Retinal pigment epithelial cell (primary cell): ENCODE measurements at regions not wholly inside any gene's neighbourhood (a gene's known extent, or its start where the extent isn't known, plus 50 kb on each side); places are given as distances from the start of the nearest gene placed in this dataset.

ENCODE experiments used
- DNase-seq: peaks from one replicate; pipeline ENCODE4 v3.0.0-alpha.2; 2010; ENCODE audit warnings: low read depth
- H3K4me3 ChIP-seq: 2 replicates; pipeline ENCODE4 v1.5.1; 2011; ENCODE audit warnings: mild to moderate bottlenecking, low read length, control low read depth, moderate library complexity
- TF ChIP-seq, protein P1 (sequence below): conservative IDR thresholded peaks from 2 replicates; pipeline ENCODE4 v1.5.1; 2011; ENCODE audit warnings: low read depth, low read length, control low read depth, inconsistent platforms

- TF ChIP-seq, protein P1, sequence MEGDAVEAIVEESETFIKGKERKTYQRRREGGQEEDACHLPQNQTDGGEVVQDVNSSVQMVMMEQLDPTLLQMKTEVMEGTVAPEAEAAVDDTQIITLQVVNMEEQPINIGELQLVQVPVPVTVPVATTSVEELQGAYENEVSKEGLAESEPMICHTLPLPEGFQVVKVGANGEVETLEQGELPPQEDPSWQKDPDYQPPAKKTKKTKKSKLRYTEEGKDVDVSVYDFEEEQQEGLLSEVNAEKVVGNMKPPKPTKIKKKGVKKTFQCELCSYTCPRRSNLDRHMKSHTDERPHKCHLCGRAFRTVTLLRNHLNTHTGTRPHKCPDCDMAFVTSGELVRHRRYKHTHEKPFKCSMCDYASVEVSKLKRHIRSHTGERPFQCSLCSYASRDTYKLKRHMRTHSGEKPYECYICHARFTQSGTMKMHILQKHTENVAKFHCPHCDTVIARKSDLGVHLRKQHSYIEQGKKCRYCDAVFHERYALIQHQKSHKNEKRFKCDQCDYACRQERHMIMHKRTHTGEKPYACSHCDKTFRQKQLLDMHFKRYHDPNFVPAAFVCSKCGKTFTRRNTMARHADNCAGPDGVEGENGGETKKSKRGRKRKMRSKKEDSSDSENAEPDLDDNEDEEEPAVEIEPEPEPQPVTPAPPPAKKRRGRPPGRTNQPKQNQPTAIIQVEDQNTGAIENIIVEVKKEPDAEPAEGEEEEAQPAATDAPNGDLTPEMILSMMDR: no peak
- H3K4me3 ChIP-seq: no peak overlapping the region
- DNase-seq: no peak
These were observed 626.7 kb upstream of the SALL3 start for GRCh38 chr18:78352910-78353309.

- H3K4me3 ChIP-seq: no peak overlapping the region
- DNase-seq: no peak
- TF ChIP-seq, protein P1: no peak
These were observed 617.4 kb upstream of the SALL3 start for GRCh38 chr18:78362198-78362597.

DNA sequence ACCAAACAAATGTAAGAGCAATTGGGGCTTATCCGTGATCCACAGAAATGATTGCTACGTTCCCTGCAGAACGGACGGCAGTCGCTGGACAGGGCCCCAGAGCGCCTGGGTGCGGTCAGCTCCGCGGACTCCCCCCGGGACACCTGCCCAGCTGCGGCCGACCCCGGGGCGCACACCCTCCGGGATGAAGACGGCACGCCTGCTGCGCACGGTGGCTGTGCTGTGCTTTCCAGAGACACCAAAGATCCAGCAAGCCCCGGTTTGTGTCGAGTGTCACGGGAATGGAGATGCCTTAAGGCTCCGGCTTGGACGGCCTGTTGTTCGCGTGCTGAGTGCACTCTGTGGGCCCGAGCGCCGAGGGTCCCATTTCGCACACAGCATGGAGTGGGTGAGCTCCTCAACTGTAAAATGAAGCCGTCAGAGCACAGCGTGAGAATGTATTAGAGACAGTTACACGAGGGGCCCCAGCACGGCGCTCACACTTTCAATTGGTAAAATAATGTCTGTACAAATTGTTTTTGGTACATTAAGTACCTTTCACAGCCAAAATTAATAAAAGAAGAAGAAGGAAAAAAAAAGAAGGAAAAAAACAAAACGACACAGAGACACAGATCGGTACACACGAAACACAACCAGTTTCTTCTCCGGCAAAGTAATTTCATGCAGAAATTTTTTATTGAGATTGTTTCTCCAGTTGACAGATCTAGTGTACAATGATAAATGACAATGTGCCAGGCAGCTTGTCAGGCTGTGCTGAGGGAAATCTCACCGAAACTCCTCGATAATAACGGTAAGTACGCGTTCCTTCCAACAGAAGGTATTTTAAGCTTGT, 615.8 kb upstream of the SALL3 start:
- no peak overlapping the region for H3K4me3 ChIP-seq
- TF ChIP-seq, protein P1: no peak
- no peak for DNase-seq

DNA sequence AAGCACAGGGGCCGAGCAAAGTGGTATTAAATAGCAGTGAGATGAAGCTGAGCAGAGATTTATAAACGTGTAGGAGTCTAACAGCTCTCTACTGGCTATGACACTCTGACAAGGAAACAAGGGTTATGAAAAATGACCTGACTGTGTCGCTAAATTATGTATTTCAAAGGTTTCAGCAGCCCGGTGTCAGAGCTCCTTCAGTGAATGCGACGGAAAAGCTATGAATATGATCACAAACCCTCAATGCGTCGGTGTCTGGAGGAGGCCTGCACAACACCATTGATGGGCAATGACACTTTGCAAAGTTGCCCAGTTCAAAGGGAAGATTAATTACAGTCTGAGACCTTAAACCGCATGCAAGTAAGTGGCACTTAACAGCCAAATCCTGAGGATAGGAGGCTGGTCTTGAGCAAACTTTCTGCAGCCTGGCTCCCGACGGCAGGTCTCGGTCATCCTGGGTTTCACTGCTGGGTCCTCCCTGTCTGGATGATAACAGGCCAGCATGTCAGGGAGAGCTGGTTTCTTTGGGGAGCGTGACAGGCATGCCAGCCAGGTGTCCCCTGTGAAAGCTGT, 615.1 kb upstream of the SALL3 start:
- no peak for DNase-seq
- H3K4me3 ChIP-seq: no peak overlapping the region

GRCh38 chr18:78367996-78368395, 611.6 kb upstream of the SALL3 start:
- TF ChIP-seq, protein P1: no peak
- DNase-seq: no peak
- no peak overlapping the region for H3K4me3 ChIP-seq

More for the DNA sequence above, 615.1 kb upstream of the SALL3 start:
- TF ChIP-seq, protein P1: no peak

- TF ChIP-seq, protein P1: no peak
- DNase-seq: no peak
- no peak overlapping the region for H3K4me3 ChIP-seq
These were observed 610.9 kb upstream of the SALL3 start for GRCh38 chr18:78368726-78369125.

- no peak for DNase-seq
- TF ChIP-seq, protein P1: no peak
These were observed 603.6 kb upstream of the SALL3 start for GRCh38 chr18:78376046-78376445.

More at GRCh38 chr18:78376046-78376445, 603.6 kb upstream of the SALL3 start:
- H3K4me3 ChIP-seq: no peak overlapping the region
